Thyroid gland (tissue), 4 donors: ENCODE measurements at regions not wholly inside any gene's neighbourhood (a gene's known extent, or its start where the extent isn't known, plus 50 kb on each side); places are given as distances from the start of the nearest gene placed in this dataset.

Experiments used
- POLR2A ChIP-seq, 2 donors: fragments of 450-650 bp; IDR thresholded peaks; one replicate each; pipeline ENCODE4 v1.6.1; 2017; ENCODE audit warnings: antibody characterized with exemption in 2 of 2, mild to moderate bottlenecking in 2 of 2, moderate library complexity in 1 of 2
- TF ChIP-seq, protein P1 (sequence below), 6 experiments: fragments of 200-600 bp in 3 of 6; fragments of 450-650 bp in 3 of 6; sonication (generic) in 3 of 6; IDR thresholded peaks; one replicate each; pipeline ENCODE4 v1.5.1; 2016 to 2019; ENCODE audit warnings: antibody characterized with exemption in 6 of 6, mild to moderate bottlenecking in 2 of 6, inconsistent platforms in 1 of 6, moderate library complexity in 1 of 6

DNA sequence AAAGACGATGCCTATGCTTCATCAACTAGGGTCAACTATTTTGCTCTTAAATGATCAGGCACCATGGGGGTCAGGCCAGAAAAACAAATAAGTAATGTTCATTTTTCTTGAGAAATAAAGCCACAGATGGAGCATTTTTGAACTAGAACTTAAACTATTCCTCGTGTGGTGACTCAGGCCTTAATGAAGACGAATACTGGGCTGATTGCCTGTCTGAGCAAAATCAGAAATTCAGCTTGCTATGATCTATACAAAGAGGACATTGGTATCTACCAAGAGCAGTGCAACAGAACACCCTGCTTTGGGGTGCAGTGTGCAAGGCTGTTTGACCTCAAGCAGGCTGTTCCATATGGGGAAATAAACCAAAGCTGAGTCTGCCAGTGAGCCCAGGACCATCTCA is 176.0 kb downstream of the NRP2 start:
- TF ChIP-seq, protein P1, sequence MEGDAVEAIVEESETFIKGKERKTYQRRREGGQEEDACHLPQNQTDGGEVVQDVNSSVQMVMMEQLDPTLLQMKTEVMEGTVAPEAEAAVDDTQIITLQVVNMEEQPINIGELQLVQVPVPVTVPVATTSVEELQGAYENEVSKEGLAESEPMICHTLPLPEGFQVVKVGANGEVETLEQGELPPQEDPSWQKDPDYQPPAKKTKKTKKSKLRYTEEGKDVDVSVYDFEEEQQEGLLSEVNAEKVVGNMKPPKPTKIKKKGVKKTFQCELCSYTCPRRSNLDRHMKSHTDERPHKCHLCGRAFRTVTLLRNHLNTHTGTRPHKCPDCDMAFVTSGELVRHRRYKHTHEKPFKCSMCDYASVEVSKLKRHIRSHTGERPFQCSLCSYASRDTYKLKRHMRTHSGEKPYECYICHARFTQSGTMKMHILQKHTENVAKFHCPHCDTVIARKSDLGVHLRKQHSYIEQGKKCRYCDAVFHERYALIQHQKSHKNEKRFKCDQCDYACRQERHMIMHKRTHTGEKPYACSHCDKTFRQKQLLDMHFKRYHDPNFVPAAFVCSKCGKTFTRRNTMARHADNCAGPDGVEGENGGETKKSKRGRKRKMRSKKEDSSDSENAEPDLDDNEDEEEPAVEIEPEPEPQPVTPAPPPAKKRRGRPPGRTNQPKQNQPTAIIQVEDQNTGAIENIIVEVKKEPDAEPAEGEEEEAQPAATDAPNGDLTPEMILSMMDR (IDR thresholded peaks at IDR 0.05) = no peak
- no peak for TF ChIP-seq POLR2A (IDR thresholded peaks at IDR 0.05)
